Upper lobe of left lung (tissue), 4 donors: ENCODE measurements at regions not wholly inside any gene's neighbourhood (a gene's known extent, or its start where the extent isn't known, plus 50 kb on each side); places are given as distances from the start of the nearest gene placed in this dataset.

Experiments
- EP300 ChIP-seq, 4 donors: sonication (generic); formaldehyde crosslinking; IDR thresholded peaks; one replicate each; pipeline ENCODE4 v1.5.1; 2017; ENCODE audit warnings: antibody characterized with exemption in 4 of 4, control low read depth in 2 of 4
- POLR2AphosphoS5 ChIP-seq, 2 donors: sonication (generic); formaldehyde crosslinking; IDR thresholded peaks; one replicate each; pipeline ENCODE4 v1.5.1; 2017; ENCODE audit warnings: antibody characterized with exemption in 2 of 2
- TF ChIP-seq, protein P1 (sequence below), 6 experiments: fragments of 450-650 bp in 4 of 6; fragments of 200-600 bp in 2 of 6; sonication (generic) in 2 of 6; IDR thresholded peaks; one replicate each; pipeline ENCODE4 v1.5.1; 2016 to 2019; ENCODE audit warnings: antibody characterized with exemption in 6 of 6

DNA sequence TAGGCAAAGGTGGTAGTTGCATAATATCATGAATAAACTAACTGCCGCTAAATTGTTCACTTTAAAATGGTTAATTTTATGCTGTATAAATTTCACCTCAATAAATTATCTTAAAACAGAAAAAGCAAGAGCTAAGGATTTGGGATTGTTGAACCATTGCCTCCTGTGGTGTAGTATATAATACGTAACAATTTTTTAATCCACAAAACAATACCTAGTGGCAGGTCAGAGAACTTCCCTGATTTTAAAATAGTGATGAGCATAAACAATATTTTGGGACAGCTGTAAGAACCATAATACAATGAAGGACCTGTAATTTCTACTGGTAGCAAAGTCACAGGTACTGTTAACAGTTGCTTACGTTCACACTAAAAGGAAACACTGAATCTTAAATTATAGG, 161.9 kb upstream of the PRNP start:
- TF ChIP-seq, protein P1, sequence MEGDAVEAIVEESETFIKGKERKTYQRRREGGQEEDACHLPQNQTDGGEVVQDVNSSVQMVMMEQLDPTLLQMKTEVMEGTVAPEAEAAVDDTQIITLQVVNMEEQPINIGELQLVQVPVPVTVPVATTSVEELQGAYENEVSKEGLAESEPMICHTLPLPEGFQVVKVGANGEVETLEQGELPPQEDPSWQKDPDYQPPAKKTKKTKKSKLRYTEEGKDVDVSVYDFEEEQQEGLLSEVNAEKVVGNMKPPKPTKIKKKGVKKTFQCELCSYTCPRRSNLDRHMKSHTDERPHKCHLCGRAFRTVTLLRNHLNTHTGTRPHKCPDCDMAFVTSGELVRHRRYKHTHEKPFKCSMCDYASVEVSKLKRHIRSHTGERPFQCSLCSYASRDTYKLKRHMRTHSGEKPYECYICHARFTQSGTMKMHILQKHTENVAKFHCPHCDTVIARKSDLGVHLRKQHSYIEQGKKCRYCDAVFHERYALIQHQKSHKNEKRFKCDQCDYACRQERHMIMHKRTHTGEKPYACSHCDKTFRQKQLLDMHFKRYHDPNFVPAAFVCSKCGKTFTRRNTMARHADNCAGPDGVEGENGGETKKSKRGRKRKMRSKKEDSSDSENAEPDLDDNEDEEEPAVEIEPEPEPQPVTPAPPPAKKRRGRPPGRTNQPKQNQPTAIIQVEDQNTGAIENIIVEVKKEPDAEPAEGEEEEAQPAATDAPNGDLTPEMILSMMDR (IDR thresholded peaks at IDR 0.05), result no peak
- no peak for TF ChIP-seq POLR2AphosphoS5 (IDR thresholded peaks at IDR 0.05)
- no peak for TF ChIP-seq EP300 (IDR thresholded peaks at IDR 0.05)
